ENCODE measurements at regions not wholly inside any gene's neighbourhood (a gene's known extent, or its start where the extent isn't known, plus 50 kb on each side); places are given as distances from the start of the nearest gene placed in this dataset.

DNA sequence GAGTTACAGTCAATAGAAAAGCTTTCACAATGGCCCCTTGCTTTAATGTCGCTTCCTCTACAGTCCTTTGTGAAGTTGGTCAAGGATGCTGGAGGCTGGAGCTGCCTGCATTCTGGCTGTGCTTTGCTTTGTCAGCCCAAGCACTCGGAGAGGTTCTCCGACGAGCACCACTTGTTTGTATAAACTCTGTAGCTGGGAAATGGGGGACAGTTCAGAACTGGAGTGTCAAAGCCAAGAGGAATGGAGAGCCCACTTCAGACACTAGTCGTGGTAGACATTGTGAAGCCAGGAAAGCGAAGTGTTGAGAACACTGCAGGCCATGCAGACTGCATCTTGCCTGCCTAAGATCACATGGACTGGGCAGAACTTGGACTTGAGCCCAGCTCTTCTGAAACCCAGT, 330.3 kb downstream of the GADD45G start:
- H3K36me3 ChIP-seq (ENCODE audit: control insufficient read depth in 4 of 4, insufficient read depth in 4 of 4, low read length in 4 of 4) = no peaks in the 10 kb centered on the region
- TF ChIP-seq, protein P1, sequence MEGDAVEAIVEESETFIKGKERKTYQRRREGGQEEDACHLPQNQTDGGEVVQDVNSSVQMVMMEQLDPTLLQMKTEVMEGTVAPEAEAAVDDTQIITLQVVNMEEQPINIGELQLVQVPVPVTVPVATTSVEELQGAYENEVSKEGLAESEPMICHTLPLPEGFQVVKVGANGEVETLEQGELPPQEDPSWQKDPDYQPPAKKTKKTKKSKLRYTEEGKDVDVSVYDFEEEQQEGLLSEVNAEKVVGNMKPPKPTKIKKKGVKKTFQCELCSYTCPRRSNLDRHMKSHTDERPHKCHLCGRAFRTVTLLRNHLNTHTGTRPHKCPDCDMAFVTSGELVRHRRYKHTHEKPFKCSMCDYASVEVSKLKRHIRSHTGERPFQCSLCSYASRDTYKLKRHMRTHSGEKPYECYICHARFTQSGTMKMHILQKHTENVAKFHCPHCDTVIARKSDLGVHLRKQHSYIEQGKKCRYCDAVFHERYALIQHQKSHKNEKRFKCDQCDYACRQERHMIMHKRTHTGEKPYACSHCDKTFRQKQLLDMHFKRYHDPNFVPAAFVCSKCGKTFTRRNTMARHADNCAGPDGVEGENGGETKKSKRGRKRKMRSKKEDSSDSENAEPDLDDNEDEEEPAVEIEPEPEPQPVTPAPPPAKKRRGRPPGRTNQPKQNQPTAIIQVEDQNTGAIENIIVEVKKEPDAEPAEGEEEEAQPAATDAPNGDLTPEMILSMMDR (IDR thresholded peaks at IDR 0.05; ENCODE audit: control extremely low read depth, extremely low read depth) = no peak
- peaks cover 0 to 11% (median 4%) of the 10 kb centered on the region in 5 donors for H3K4me1 ChIP-seq (ENCODE audit: control insufficient read depth in 5 of 5, insufficient read depth in 5 of 5, low read length in 5 of 5)
- H3K4me3 ChIP-seq = no peak overlapping the region
- no peak overlapping the region for H3K9ac ChIP-seq (ENCODE audit: insufficient read depth in 1 of 2, low read length in 2 of 2)
- H3K9me3 ChIP-seq (ENCODE audit: control insufficient read depth in 4 of 4, insufficient read depth in 3 of 4, low read length in 3 of 4) = no peaks in the 10 kb centered on the region
- no peak for ATAC-seq (ENCODE audit: insufficient read depth, low FRiP score)
- WGBS, 2 donors = 77 to 93% methylated on average over 6 of the region's 6 CpGs
- DNase-seq = no peak
- no peaks in the 10 kb centered on the region for H3K27me3 ChIP-seq (ENCODE audit: control insufficient read depth in 3 of 3, insufficient read depth in 3 of 3, low read length in 2 of 3)
- H3K27ac ChIP-seq (ENCODE audit: low read depth in 1 of 2, low read length in 1 of 2) = no peak overlapping the region

DNA sequence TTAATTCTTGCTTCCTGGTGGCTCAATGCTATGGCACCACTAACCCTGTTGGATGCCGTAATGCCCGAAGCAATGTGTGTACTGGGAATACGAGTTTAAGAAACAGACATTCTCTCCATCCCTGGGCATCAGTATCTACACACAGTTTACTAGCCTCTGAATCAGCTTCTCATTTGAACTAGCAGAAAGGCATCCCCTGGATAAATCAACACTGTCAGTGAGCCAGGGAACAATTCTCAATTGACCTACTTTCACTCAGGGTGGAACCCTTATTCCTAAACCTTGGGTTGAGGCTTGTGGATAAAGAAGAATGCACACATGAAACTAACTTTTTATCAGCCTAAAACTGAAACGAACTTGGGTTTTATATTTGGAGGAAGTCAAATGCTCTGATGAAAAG, 331.0 kb downstream of the GADD45G start:
- TF ChIP-seq, protein P1 (IDR thresholded peaks at IDR 0.05; ENCODE audit: control extremely low read depth, extremely low read depth) = no peak
- no peak for ATAC-seq (ENCODE audit: insufficient read depth, low FRiP score)

DNA sequence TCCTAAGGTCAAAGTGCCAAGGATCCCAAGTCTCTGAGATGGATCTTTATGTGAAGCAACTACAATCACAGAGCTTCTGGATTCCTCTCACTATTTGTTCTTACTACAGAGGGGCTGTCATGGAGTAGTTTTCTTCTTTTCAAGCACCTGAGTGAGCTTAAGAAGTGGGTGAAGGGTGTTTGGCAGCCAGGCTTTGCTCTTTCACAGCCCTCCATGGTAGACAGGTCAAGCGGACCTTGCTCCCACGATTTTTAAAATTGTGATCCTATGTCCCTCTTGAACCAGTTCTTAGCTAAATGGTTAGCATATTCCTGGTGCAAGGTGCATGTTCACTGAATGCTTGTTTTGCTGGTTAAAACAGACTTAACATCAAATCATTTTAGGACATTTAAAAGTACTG, 332.2 kb downstream of the GADD45G start:
- DNase-seq (no peak), ATAC-seq (ENCODE audit: insufficient read depth, low FRiP score) (no peak)
- WGBS, 2 donors = 87 to 89% methylated on average over 2 of the region's 2 CpGs
- Histone ChIP-seq H3K36me3 (ENCODE audit: control insufficient read depth in 4 of 4, insufficient read depth in 4 of 4, low read length in 4 of 4) (no peaks in the 10 kb centered on the region), H3K9ac (ENCODE audit: insufficient read depth in 1 of 2, low read length in 2 of 2) (no peak overlapping the region), H3K4me1 (ENCODE audit: control insufficient read depth in 5 of 5, insufficient read depth in 5 of 5, low read length in 5 of 5) (peaks cover 0 to 6% (median 3%) of the 10 kb centered on the region in 5 donors), H3K27ac (ENCODE audit: low read depth in 1 of 2, low read length in 1 of 2) (no peak overlapping the region), H3K4me3 (no peak overlapping the region), H3K27me3 (ENCODE audit: control insufficient read depth in 3 of 3, insufficient read depth in 3 of 3, low read length in 2 of 3) (no peaks in the 10 kb centered on the region), H3K9me3 (ENCODE audit: control insufficient read depth in 4 of 4, insufficient read depth in 3 of 4, low read length in 3 of 4) (peaks cover 0 to 3% (median 0%) of the 10 kb centered on the region in 4 donors)
- TF ChIP-seq, protein P1 (IDR thresholded peaks at IDR 0.05; ENCODE audit: control extremely low read depth, extremely low read depth) = no peak

More for the DNA sequence above, 331.0 kb downstream of the GADD45G start:
- no peaks in the 10 kb centered on the region for H3K27me3 ChIP-seq (ENCODE audit: control insufficient read depth in 3 of 3, insufficient read depth in 3 of 3, low read length in 2 of 3)
- no peak overlapping the region for H3K4me3 ChIP-seq
- peaks cover 0 to 5% (median 2%) of the 10 kb centered on the region in 5 donors for H3K4me1 ChIP-seq (ENCODE audit: control insufficient read depth in 5 of 5, insufficient read depth in 5 of 5, low read length in 5 of 5)
- H3K9ac ChIP-seq (ENCODE audit: insufficient read depth in 1 of 2, low read length in 2 of 2) = no peak overlapping the region
- H3K27ac ChIP-seq (ENCODE audit: low read depth in 1 of 2, low read length in 1 of 2) = no peak overlapping the region
- 61 to 70% methylated on average over 4 of the region's 4 CpGs for WGBS, 2 donors
- DNase-seq = no peak
- H3K9me3 ChIP-seq (ENCODE audit: control insufficient read depth in 4 of 4, insufficient read depth in 3 of 4, low read length in 3 of 4) = peaks cover 0 to 3% (median 0%) of the 10 kb centered on the region in 4 donors
- H3K36me3 ChIP-seq (ENCODE audit: control insufficient read depth in 4 of 4, insufficient read depth in 4 of 4, low read length in 4 of 4) = no peaks in the 10 kb centered on the region

DNA sequence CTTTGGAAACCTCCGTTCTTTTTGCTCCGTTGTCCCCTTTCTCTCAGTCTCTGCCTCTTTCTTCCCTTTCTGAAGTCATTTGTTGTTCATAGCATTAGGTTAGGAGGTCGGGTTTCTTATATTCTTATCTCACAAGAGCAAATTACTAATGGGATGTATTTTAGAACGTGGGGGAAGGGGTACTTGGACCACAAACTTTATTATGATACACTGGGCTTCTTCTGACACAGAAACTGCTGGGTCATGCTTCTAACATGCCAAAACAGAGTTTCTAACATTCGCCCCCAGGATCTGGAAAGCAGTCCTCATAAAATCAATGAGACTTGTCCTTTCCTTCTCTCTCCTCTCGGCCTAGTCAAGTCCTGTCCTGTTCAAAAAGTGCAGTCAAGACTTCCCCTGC, 334.4 kb downstream of the GADD45G start:
- Histone ChIP-seq H3K27me3 (ENCODE audit: control insufficient read depth in 3 of 3, insufficient read depth in 3 of 3, low read length in 2 of 3) (no peaks in the 10 kb centered on the region), H3K9me3 (ENCODE audit: control insufficient read depth in 4 of 4, insufficient read depth in 3 of 4, low read length in 3 of 4) (peaks cover 0 to 3% (median 0%) of the 10 kb centered on the region in 4 donors), H3K27ac (ENCODE audit: low read depth in 1 of 2, low read length in 1 of 2) (no peak overlapping the region), H3K4me3 (no peak overlapping the region), H3K9ac (ENCODE audit: insufficient read depth in 1 of 2, low read length in 2 of 2) (no peak overlapping the region), H3K36me3 (ENCODE audit: control insufficient read depth in 4 of 4, insufficient read depth in 4 of 4, low read length in 4 of 4) (no peaks in the 10 kb centered on the region), H3K4me1 (ENCODE audit: control insufficient read depth in 5 of 5, insufficient read depth in 5 of 5, low read length in 5 of 5) (peaks cover 0 to 6% (median 2%) of the 10 kb centered on the region in 5 donors)
- WGBS, 2 donors = 65 to 82% methylated on average over 6 of the region's 6 CpGs
- DNase-seq (no peak), ATAC-seq (ENCODE audit: insufficient read depth, low FRiP score) (no peak)
- TF ChIP-seq, protein P1 (IDR thresholded peaks at IDR 0.05; ENCODE audit: control extremely low read depth, extremely low read depth) = no peak
